Stimulated activated naive CD4-positive, alpha-beta T cell (primary cell): ENCODE measurements at regions not wholly inside any gene's neighbourhood (a gene's known extent, or its start where the extent isn't known, plus 50 kb on each side); places are given as distances from the start of the nearest gene placed in this dataset.

Source experiments
- DNase-seq, 6 experiments: peaks; one replicate each; lab custom pipeline; 2025; lab: John Stamatoyannopoulos, UW

GRCh38 chr3:42037318-42037945 lies 53.7 kb upstream of the TRAK1 start:
- DNase-seq = no peak

GRCh38 chr3:42036483-42036823 lies 54.7 kb upstream of the TRAK1 start:
- no peak for DNase-seq

DNA sequence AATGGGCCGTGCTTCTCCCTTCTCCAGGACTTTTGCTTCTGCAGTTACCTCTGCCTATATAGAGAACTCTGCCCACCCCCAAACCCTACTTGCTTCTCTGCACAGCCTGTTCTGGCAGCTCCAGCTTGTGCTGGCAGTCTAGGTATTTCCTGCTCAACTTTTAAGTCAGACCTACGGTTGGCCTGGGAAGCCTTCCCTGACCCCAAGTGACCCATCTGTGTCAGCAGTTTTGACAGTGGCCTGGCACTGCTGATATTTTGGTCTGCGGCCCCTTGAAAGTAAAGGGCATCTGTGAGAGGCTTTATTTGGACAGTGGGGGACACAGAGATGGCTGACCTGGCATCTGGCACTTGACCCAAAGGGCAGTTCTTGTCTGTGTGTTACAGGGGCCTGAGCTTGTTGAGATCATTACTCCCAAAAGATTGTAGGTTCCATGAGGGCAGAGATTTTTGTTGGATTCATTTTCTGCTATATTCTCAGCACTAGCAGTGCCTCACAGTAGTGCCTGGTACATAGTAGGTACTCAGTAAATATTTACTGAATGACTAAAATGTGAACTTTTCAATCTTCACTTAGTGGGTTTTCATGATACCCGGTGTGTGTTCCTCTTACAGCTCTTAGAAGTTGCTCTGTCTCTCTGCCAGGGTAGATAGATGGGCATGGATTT lies 55.2 kb upstream of the TRAK1 start:
- DNase-seq = no peak

DNA sequence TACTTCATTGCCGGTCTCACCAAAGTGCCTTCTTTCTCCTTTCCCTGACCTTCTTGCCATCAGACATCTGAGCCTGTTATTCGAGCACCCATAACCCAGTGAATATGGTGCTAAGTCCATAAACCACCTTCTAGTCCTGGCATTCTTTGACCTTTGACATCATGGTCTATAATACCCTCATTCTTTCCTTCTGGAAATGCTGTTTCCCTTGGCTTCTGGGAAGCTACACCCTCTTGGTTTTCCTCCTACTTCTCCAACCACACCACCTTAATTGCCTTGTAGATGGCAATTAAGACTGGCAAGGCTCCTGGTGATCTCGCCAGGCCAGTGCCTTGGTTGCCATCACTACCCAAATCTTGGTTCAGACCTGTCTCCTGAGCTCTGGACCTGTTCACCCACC lies 56.1 kb upstream of the TRAK1 start:
- DNase-seq = no peak

GRCh38 chr3:42033741-42034140 lies 57.4 kb upstream of the TRAK1 start:
- DNase-seq = no peak

DNA sequence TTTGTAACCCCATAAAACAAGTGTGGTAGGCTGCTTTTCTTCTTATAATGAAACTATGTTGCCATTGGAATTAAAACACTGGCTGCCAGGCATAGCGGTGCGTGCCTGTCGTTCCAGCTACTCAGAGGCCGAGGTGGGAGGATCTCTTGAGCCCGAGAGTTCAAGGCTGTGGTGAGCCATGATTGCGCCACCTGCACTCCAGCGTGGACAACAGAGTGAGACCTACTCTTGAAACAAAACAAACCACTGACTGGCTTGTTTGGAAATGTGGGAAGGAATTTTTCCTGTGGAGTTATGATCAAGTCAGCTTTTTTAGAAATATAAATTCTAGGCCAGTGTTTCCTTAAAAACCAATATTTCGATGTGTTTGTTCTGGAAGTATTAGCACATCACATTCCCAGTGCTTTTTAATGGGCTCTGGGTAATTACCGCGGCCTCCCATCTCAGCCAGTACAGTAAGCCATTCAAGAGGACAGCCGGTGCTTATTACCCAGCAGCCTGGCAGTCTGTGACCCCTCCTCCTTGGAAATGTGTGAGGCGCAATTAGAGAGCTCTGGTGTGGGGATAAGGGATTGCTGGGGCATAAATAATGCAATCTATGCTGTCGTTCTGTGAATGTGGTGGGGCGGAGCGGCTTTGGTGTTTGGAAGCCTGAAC lies 58.3 kb upstream of the TRAK1 start:
- no peak for DNase-seq

- DNase-seq = no peak
These were observed 59.2 kb upstream of the TRAK1 start for GRCh38 chr3:42031808-42032480.

DNA sequence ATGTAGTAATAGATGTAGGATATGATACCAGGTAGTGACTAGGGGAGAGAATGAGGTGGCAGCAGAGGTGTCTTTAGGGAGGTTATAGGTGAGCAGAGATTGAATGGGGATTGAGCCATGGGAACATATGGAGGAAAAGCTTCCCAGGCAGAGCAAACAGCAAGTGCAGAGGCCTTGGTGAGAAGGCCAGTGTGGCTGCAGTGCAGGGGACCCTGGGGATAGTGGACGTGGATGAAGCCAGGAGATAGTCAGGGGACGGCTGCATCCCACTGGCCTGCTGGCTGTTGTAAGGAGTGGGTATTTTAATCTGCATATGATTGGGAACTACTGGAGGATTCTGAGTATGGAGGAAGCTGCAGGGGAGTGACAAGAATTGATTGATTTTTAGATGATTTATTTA lies 62.7 kb upstream of the TRAK1 start:
- DNase-seq = no peak

DNA sequence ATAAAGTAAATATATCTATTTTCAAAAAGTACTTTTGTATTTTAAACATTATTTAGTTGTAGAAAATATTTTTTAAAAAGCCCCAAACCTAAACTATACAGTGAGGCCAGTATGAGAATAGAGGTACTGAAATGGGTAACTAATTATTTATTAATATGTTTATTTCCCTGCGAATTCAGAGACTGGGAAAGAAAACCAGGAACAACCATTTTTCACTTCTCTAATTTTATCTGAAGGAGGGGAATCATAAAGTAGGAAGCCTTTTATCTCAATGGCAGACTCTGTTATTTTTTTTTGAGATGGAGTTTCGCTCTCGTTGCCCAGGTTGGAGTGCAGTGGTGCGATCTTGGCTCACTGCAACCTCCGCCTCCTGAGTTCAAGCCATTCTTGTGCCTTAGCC lies 63.6 kb upstream of the TRAK1 start:
- DNase-seq = no peak

DNA sequence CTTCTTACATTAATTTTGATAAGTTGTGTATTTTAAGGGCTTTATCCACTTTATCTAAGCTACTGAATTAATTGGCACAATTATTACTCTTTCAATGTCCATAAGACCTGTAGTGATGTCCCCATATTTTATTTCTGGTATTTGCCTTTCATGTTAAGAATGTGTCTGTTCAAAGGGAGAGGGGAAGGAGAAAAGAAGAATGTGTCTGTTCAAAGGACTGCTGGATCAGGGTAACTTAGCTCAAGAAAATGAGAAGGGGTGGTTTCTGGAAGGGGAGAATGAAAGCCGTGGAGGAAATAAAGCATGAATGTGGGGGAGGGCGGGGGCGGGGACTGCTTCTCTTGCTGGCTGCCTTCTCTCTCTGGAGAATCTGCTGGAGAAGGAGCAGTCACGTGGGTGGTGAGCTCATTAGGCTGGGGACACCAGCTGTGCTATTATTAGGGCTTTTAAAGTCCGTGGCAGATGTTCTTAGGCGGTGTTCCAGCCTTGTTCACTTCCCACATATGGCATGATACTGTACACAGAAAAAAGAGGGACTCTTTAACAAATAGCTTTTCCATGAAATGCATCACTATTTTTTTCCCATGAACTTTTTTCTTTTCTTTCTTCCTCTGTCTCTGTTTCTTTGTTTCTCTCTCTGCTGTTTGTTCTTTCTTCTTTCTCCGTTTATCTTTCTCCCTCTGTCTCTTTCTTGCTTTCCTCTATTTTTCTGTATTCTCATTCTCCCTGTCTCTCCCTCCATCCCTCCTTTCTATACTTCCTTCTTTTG lies 63.7 kb upstream of the ULK4 start:
- no peak for DNase-seq

- no peak for DNase-seq
These were observed 62.9 kb upstream of the ULK4 start for GRCh38 chr3:42024591-42025351.

DNA sequence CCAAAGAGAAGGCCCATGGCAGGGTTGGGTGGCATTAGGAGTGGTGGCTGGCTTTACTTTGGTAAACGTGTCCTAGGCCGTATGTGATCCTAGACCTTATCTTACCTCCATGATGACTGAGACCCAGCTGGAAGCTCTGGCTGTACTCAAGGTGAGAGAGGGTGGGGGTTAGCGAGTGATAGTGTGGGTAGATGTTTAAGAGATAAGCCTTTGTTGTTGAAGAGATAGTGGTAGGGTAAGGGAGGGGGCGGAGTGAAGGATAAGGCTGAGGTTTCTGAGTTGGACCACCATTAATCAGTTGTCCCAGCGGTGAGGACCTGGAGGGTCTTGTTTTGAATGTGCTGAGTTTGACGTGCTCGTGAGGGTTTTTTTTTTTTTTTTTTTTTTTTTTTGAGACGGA lies 61.5 kb upstream of the ULK4 start:
- DNase-seq = no peak

GRCh38 chr3:42022355-42022754 lies 60.5 kb upstream of the ULK4 start:
- DNase-seq = no peak

GRCh38 chr3:42020684-42021307 lies 58.9 kb upstream of the ULK4 start:
- DNase-seq = no peak

GRCh38 chr3:42019953-42020260 lies 58.0 kb upstream of the ULK4 start:
- DNase-seq = no peak

GRCh38 chr3:42019144-42019952 lies 57.4 kb upstream of the ULK4 start:
- no peak for DNase-seq

DNA sequence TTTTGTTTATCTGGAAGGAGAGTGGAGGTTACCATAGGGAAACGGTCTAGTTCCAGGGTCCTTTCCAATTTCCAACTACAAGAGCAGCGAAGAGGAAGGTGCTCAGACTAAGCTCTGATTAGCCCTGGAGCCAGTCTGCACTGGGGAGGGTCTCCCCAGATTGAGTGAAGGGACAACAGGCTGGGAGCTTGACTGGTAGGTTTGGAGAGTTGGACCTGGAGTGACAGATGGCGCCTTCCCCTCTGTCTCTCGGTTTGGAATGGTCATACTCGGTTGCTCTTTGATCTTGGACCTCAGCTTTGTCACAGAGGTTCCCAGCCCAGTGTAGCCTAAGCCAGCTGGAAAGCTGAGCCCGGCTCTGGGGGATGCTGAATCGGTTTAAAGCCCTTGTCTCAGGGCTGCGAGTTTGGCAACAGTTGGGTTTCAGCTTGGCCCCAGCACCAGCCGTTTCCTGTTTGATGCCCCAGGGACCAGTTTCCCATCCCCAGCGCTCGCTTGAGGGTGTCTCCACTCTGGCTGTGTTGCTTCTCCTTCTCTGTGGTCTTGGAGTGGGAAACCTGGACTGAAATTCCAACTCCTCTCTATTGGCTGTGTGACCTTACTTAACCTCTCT lies 53.1 kb upstream of the ULK4 start:
- no peak for DNase-seq

DNA sequence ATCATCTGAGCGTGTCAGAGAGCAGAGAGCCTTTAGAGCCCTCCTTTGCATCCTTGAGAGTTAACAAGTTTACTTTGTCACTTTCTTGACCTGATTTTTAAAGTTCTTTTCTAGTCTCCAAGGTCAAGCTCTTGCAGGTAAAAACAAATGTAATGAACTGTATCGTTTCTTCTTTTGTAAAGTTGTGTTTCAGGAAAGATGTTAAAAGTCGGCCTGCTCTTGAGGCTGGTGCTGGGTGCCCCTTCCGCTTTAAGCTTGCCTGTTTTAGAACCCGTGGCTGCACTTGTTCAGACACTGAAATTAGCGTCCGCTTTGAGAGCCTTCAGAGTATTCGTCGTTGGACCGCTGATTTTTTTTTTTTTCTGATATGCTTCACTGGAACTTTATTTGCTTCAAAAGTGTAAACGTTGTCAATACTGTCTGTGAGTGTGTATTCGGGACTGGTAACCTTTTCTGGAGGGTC lies 52.6 kb upstream of the ULK4 start:
- peak in 1 of 6 experiments; percentile 34 for DNase-seq

- peak in 3 of 6 experiments; percentile 22 to 53 (median 22) for DNase-seq
These were observed 52.0 kb upstream of the ULK4 start for GRCh38 chr3:42013691-42014457.
